K562 (cell line): ENCODE measurements at regions not wholly inside any gene's neighbourhood (a gene's known extent, or its start where the extent isn't known, plus 50 kb on each side); places are given as distances from the start of the nearest gene placed in this dataset.

Experiments used
- ARHGAP35 ChIP-seq: fragments of 450-650 bp; IDR thresholded peaks from 2 replicates; pipeline ENCODE4 v1.6.1; 2018; ENCODE audit not compliant: partially characterized antibody
- CTCF ChIP-seq, 3 experiments: IDR thresholded peaks in 2 of 3; conservative IDR thresholded peaks in 1 of 3; 2 replicates each; pipeline ENCODE4 v1.5.1; 2011 to 2012; ENCODE audit warnings: low read length in 3 of 3, mild to moderate bottlenecking in 3 of 3, control low read depth in 2 of 3, improper control_type of control experiment in 1 of 3, inconsistent platforms in 1 of 3, low read depth in 1 of 3, mixed read lengths in 1 of 3, moderate library complexity in 1 of 3; ENCODE audit not compliant: insufficient read depth in 2 of 3
- ZC3H4 ChIP-seq: sonication (generic); formaldehyde crosslinking; IDR thresholded peaks from 2 replicates; pipeline ENCODE4 v1.9.0; 2021; ENCODE audit warnings: missing genetic modification reagents, borderline replicate concordance

- TF ChIP-seq CTCF (IDR thresholded peaks at IDR 0.05 in 2 of 3, conservative IDR thresholded peaks at IDR 0.05 in 1 of 3; ENCODE audit: insufficient read depth in 2 of 3, low read depth in 1 of 3, low read length in 3 of 3) (no peak), ARHGAP35 (no peak), ZC3H4 (no peak)
Measured at GRCh38 chr5:38078161-38078560, 180.2 kb upstream of the EGFLAM start.
